DOHH2 (cell line): ENCODE measurements at regions not wholly inside any gene's neighbourhood (a gene's known extent, or its start where the extent isn't known, plus 50 kb on each side); places are given as distances from the start of the nearest gene placed in this dataset.

Experiments used
- H3F3A ChIP-seq: fragments of 200-600 bp; sonication (generic), shearing (Covaris generic); 2 replicates; pipeline ENCODE4 v1.6.0; 2016; ENCODE audit warnings: antibody characterized with exemption, mild to moderate bottlenecking; ENCODE audit not compliant: control insufficient read depth, insufficient read depth
- H3K27ac ChIP-seq: fragments of 200-600 bp; sonication (generic); 2 replicates; pipeline ENCODE4 v1.5.1; 2014; ENCODE audit warnings: low read depth, mild to moderate bottlenecking, low read length, moderate library complexity
- H3K27me3 ChIP-seq: fragments of 200-600 bp; sonication (generic); 2 replicates; pipeline ENCODE4 v1.6.1; 2014; ENCODE audit warnings: mild to moderate bottlenecking, low read length, mixed read lengths; ENCODE audit not compliant: control insufficient read depth
- H3K36me3 ChIP-seq: fragments of 200-600 bp; sonication (generic); 2 replicates; pipeline ENCODE4 v1.6.1; 2014; ENCODE audit warnings: mild to moderate bottlenecking, low read length, moderate library complexity, mixed read lengths; ENCODE audit not compliant: control insufficient read depth
- H3K4me1 ChIP-seq: fragments of 200-600 bp; sonication (generic); 2 replicates; pipeline ENCODE4 v1.6.1; 2014; ENCODE audit warnings: mild to moderate bottlenecking, low read length, mixed read lengths; ENCODE audit not compliant: control insufficient read depth
- H3K4me2 ChIP-seq: fragments of 200-600 bp; sonication (generic); 2 replicates; pipeline ENCODE4 v1.6.0; 2014; ENCODE audit warnings: mild to moderate bottlenecking, low read length, moderate library complexity
- H3K4me3 ChIP-seq: fragments of 200-600 bp; sonication (generic); 2 replicates; pipeline ENCODE4 v1.5.1; 2014; ENCODE audit warnings: mild to moderate bottlenecking, low read length, mixed read lengths
- H3K79me2 ChIP-seq: fragments of 200-600 bp; sonication (generic); 2 replicates; pipeline ENCODE4 v1.6.1; 2014; ENCODE audit warnings: mild to moderate bottlenecking, low read length, mixed read lengths; ENCODE audit not compliant: control insufficient read depth
- H3K9me2 ChIP-seq: fragments of 200-600 bp; sonication (generic); replicated peaks from 2 replicates; pipeline ENCODE4 v1.6.1; 2014; ENCODE audit warnings: mild to moderate bottlenecking, low read length, mixed read lengths; ENCODE audit not compliant: control insufficient read depth
- H3K9me3 ChIP-seq: fragments of 200-600 bp; sonication (generic); 2 replicates; pipeline ENCODE4 v1.6.1; 2014; ENCODE audit warnings: antibody characterized with exemption, low read length, mixed read lengths; ENCODE audit not compliant: control insufficient read depth, insufficient read depth
- H4K20me1 ChIP-seq: fragments of 200-600 bp; sonication (generic); 2 replicates; pipeline ENCODE4 v1.6.0; 2014; ENCODE audit warnings: low read depth, mild to moderate bottlenecking, antibody characterized with exemption, low read length, moderate library complexity; ENCODE audit not compliant: control insufficient read depth, insufficient read depth
- EZH2phosphoT487 ChIP-seq: fragments of 200-600 bp; sonication (generic); IDR thresholded peaks from 2 replicates; pipeline ENCODE4 v1.6.1; 2017; ENCODE audit warnings: borderline replicate concordance, mild to moderate bottlenecking, antibody characterized with exemption, low read length, moderate library complexity, mixed read lengths
- TF ChIP-seq, protein P1 (sequence below): fragments of 200-600 bp; sonication (generic); IDR thresholded peaks from one replicate; pipeline ENCODE4 v1.5.1; 2014; ENCODE audit warnings: antibody characterized with exemption, mild to moderate bottlenecking, low read depth, low read length; ENCODE audit not compliant: poor library complexity, severe bottlenecking

GRCh38 chr6:102853249-102853955 lies 1459.9 kb downstream of the GRIK2 start:
- H3K4me1 ChIP-seq, result no peaks in the 10 kb centered on the region
- H3K4me3 ChIP-seq, result no peak overlapping the region

DNA sequence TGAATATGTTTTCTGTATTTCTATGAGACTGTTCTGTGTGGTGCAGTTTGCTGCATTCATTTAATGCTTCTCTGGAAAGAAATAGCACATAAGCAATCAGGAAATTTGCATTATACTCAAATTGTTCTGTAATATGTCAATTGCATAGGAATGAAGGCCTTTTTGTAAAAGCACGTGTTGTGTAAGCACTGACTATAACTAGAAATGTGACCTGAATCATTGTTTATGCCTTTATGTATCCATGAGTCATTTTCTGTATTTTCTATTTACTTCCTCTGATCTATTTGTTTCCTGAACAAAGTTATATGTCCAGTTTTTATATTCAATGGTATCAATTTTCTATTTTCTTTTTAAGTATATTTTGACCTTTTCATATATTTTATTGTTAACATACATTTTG lies 1455.3 kb downstream of the GRIK2 start:
- Histone ChIP-seq H3K27ac (no peak overlapping the region), H3K9me3 (no peaks in the 10 kb centered on the region), H4K20me1 (no peaks in the 10 kb centered on the region), H3K27me3 (no peaks in the 10 kb centered on the region), H3K36me3 (no peaks in the 10 kb centered on the region), H3K4me3 (no peak overlapping the region), H3K4me2 (no peak overlapping the region), H3F3A (no peaks in the 10 kb centered on the region), H3K79me2 (no peaks in the 10 kb centered on the region), H3K4me1 (no peaks in the 10 kb centered on the region), H3K9me2 (no peaks in the 10 kb centered on the region)
- TF ChIP-seq, protein P1, sequence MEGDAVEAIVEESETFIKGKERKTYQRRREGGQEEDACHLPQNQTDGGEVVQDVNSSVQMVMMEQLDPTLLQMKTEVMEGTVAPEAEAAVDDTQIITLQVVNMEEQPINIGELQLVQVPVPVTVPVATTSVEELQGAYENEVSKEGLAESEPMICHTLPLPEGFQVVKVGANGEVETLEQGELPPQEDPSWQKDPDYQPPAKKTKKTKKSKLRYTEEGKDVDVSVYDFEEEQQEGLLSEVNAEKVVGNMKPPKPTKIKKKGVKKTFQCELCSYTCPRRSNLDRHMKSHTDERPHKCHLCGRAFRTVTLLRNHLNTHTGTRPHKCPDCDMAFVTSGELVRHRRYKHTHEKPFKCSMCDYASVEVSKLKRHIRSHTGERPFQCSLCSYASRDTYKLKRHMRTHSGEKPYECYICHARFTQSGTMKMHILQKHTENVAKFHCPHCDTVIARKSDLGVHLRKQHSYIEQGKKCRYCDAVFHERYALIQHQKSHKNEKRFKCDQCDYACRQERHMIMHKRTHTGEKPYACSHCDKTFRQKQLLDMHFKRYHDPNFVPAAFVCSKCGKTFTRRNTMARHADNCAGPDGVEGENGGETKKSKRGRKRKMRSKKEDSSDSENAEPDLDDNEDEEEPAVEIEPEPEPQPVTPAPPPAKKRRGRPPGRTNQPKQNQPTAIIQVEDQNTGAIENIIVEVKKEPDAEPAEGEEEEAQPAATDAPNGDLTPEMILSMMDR, result no peak
- TF ChIP-seq EZH2phosphoT487, result no peak

More at GRCh38 chr6:102853249-102853955, 1459.9 kb downstream of the GRIK2 start:
- Histone ChIP-seq H4K20me1 (no peaks in the 10 kb centered on the region), H3K9me3 (no peaks in the 10 kb centered on the region), H3K9me2 (no peaks in the 10 kb centered on the region), H3K27ac (no peak overlapping the region), H3F3A (no peaks in the 10 kb centered on the region), H3K27me3 (no peaks in the 10 kb centered on the region), H3K4me2 (no peak overlapping the region), H3K36me3 (no peaks in the 10 kb centered on the region), H3K79me2 (no peaks in the 10 kb centered on the region)
- TF ChIP-seq, protein P1, result no peak
- TF ChIP-seq EZH2phosphoT487, result no peak

- no peaks in the 10 kb centered on the region for H3K79me2 ChIP-seq
- H3K9me3 ChIP-seq, result no peaks in the 10 kb centered on the region
- H4K20me1 ChIP-seq, result no peaks in the 10 kb centered on the region
- H3K4me1 ChIP-seq, result no peaks in the 10 kb centered on the region
- TF ChIP-seq, protein P1, result no peak
- TF ChIP-seq EZH2phosphoT487, result no peak
- H3K36me3 ChIP-seq, result no peaks in the 10 kb centered on the region
- H3F3A ChIP-seq, result no peaks in the 10 kb centered on the region
- no peaks in the 10 kb centered on the region for H3K27me3 ChIP-seq
- no peak overlapping the region for H3K4me2 ChIP-seq
- no peak overlapping the region for H3K27ac ChIP-seq
- no peaks in the 10 kb centered on the region for H3K9me2 ChIP-seq
- H3K4me3 ChIP-seq, result no peak overlapping the region
Measured at GRCh38 chr6:102848210-102848609, 1454.7 kb downstream of the GRIK2 start.
